ENCODE measurements at regions not wholly inside any gene's neighbourhood (a gene's known extent, or its start where the extent isn't known, plus 50 kb on each side); places are given as distances from the start of the nearest gene placed in this dataset.

GRCh38 chr21:35868869-35869223 is 191.5 kb downstream of the SETD4 start:
- no peak overlapping the region for H3K27ac ChIP-seq
- no peak for TF ChIP-seq CTCF (conservative IDR thresholded peaks at IDR 0.05)

- H3K27ac ChIP-seq = no peak overlapping the region
- TF ChIP-seq CTCF (conservative IDR thresholded peaks at IDR 0.05) = no peak
Measured at GRCh38 chr21:35868005-35868868, 192.1 kb downstream of the SETD4 start.

- no peak overlapping the region for H3K27ac ChIP-seq
- no peak for TF ChIP-seq CTCF (conservative IDR thresholded peaks at IDR 0.05)
Measured at GRCh38 chr21:35864039-35864438, 196.3 kb downstream of the SETD4 start.

GRCh38 chr21:35862969-35863368 is 197.4 kb downstream of the SETD4 start:
- H3K27ac ChIP-seq = no peak overlapping the region
- no peak for TF ChIP-seq CTCF (conservative IDR thresholded peaks at IDR 0.05)

GRCh38 chr21:35861661-35862060 is 198.7 kb downstream of the SETD4 start:
- H3K27ac ChIP-seq = no peak overlapping the region
- no peak for TF ChIP-seq CTCF (conservative IDR thresholded peaks at IDR 0.05)

GRCh38 chr21:35860189-35860869 is 200.0 kb downstream of the SETD4 start:
- no peak for TF ChIP-seq CTCF (conservative IDR thresholded peaks at IDR 0.05)
- H3K27ac ChIP-seq = no peak overlapping the region

- H3K27ac ChIP-seq = no peak overlapping the region
- no peak for TF ChIP-seq CTCF (conservative IDR thresholded peaks at IDR 0.05)
Measured at GRCh38 chr21:35859677-35860076, 200.6 kb downstream of the SETD4 start.

Data from VCaP (cell line).